Renal pelvis (tissue), 1 donor: ENCODE measurements at regions not wholly inside any gene's neighbourhood (a gene's known extent, or its start where the extent isn't known, plus 50 kb on each side); places are given as distances from the start of the nearest gene placed in this dataset.

Source experiments
- DNase-seq: peaks from one replicate; pipeline ENCODE4 v3.0.0-alpha.2; 2013

- no peak for DNase-seq
These were observed 634.0 kb downstream of the IRX1 start for GRCh38 chr5:4229414-4230292.

- no peak for DNase-seq
These were observed 634.8 kb downstream of the IRX1 start for GRCh38 chr5:4230471-4230785.

DNA sequence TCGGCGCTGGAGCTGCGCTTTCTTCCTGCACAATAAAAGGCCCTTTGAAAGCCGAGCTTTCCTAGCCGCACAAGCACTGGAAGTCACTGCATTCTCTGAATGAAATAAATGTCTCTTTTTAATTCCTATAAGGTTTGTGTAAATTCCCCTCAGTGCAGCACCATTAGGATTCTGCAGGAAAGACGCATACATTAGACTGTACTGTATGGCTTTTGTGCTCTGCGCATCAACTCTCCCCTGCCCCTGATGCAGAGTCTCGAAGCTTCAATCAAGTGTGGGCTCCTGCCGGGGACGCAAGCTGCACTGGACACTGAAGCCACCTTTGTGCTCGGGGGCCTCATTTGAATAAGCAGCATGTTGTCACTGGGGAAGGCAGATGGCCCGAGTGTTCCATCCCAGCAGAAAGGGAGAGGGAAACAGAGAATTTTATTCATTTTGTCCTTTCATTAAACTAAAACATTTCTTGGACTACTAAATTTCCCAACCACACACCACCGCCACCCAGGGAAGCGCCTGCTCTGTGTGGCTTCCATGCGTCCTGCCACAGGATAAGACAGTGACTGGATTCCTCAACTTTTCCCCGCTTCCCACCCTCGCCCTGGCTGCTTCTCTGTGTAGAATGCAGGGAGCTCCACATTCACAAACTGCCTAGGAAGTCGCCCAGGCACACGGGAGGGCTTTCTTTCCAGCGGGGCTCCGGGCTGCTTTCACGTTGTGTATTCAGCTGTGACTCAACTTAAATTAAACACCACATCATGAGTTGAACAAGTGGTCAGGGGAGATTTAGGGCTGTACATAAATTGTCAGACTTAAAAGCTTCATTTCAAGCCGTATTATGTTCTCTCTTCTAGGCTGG, 635.4 kb downstream of the IRX1 start:
- peak; percentile 82 for DNase-seq

DNA sequence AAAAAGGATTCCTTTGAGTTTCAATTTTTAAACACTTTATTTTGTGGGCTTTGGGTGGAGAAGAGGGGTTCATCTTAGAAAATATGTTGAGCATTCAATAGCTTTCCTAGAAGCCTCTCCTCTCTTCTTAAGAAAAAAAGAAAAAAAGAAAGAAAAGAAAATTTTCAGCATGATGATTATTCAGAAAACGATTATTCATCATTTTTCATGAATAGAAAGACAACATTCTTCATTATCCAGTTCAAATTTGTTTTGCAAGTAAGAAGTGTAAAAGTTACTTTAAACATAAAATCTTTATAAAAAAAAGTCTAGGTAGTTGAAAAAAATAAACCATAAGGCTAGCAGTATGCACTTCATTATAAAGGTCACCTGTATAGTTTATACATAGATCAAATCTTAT, 636.5 kb downstream of the IRX1 start:
- DNase-seq = no peak

GRCh38 chr5:4233671-4234070, 638.0 kb downstream of the IRX1 start:
- DNase-seq = no peak

DNA sequence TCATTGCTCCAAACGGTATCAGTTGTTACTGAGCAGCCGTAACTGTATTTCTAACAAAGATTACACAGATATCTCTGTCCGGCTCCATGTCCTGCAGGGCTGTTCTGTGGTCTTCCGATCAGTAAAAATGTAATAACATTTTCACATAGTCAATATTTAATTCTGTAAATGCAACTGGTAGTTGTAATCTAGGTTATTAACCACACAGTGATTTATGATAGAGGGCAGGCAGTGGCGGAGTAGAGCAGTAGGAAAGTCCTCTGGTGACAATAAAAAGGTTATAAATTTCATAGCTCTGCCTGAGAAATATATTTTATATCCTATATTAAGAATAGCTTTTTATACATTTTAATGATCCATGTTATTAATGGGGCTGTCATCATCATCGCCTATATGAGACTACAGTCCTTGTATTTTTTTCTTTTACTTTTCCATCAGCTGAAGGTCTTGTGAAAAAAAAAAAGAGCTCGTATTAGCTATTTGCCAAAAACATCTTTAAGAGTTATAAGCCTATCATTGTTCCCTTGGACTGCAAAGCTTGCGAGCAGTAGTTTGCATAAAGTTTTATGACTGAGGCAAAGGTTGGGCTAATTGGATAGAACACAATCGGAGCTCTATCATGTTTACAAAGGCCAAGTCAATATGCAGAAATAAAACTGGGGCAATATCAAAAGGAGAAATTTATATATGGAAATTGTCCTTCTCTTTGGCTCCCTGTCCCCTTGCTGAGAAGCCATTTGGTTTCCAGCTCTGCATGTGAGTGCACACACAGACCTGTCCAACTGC, 648.0 kb downstream of the IRX1 start:
- peak; percentile 23 for DNase-seq

- no peak for DNase-seq
These were observed 648.7 kb downstream of the IRX1 start for GRCh38 chr5:4244306-4244705.

DNA sequence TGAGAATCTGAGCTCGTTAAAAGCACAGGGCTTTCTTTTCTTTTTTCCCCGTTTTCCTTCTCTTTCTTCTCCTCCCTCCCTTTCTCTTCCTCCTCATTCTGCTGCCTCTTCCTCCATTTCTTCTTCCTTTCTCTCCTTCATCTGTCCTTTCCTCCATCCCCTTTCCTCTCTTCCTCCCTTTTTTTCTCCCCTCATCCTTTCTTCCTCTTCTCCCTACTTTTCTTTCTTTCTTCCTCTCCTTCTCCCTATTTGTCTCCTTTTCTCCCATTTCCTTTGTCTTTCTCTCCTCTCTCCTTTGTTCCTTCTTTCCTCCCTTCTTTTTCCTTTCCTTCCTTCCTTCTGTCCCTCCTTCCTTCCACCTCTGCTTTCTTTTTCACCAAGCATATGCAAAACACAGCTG, 649.4 kb downstream of the IRX1 start:
- no peak for DNase-seq

- no peak for DNase-seq
These were observed 649.9 kb downstream of the IRX1 start for GRCh38 chr5:4245511-4245910.

DNA sequence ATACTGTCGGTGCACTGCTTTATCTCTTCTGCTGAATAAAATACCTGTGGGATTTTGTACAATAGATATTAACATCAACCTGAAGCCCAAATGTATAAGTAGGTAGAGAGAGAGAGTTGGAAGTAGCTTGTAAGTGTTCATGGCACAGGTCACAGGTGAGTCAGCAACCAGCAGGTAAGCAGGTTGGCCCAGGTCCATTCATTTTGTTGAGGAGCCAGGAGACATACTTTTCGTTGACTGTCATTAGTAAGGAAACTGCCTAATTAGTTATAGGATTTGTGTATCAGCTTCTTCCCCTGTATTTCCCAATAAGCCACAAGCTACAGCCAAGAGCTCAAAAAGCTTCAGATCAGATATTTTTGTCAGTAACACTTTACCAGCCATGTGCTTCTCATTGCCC, 650.8 kb downstream of the IRX1 start:
- no peak for DNase-seq

DNA sequence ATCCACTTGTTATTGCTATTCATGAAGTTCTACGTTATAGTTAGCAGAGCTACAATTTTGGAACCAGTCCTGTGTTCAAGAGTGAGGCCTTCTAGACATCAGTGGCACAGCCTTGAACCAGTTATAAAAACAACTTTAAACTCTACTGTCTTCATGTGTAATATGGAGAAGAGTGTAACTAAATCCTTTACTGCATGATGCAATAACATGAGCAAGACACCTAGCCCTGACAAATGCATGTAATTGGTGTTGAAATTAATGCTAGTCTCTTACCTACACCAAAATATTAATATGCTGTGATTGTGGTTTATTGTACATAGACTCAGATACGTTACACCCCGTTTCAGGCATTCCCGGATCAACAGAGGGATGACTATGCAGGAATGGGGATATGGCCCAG, 654.6 kb downstream of the IRX1 start:
- DNase-seq = no peak

DNA sequence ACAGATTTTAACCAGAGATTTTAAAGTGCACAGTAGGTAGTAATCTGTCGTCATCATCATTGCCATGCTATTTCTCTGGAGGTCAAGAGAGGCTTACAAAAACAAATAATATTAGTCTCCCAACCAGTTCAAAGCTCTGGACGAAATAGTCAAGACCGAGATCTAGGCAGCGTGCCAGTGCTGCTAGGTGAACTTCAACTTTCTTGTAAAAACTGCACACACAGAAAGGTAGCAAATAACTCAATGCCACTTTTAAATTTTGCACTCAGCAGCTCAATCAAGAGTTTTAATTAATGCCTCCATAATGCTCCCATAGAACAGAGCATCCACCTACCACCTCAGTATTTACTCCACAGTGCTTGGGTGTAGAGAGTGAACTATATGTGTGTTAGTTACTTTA, 656.8 kb downstream of the IRX1 start:
- DNase-seq = no peak

- no peak for DNase-seq
These were observed 659.1 kb downstream of the IRX1 start for GRCh38 chr5:4254736-4255135.

DNA sequence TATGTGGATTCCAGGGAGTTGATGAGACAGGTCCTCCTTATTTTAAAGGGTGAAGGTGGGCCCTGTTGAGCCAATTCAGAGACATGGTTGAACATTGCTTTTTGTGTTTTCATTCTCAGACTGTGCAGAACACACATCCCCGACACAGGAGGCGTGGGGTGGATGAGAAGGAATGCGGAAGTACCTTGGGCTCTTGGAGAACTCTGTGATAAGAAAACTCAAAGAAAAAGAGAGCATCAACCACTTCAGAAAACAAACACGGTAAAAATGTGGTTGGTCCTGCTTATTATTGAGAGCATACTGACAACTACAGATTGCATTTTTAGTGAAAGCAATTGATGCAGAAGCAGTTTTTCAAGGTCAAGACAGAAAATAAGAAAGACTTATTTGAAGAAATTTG, 659.8 kb downstream of the IRX1 start:
- no peak for DNase-seq

- DNase-seq = no peak
These were observed 662.5 kb downstream of the IRX1 start for GRCh38 chr5:4258170-4258569.

DNA sequence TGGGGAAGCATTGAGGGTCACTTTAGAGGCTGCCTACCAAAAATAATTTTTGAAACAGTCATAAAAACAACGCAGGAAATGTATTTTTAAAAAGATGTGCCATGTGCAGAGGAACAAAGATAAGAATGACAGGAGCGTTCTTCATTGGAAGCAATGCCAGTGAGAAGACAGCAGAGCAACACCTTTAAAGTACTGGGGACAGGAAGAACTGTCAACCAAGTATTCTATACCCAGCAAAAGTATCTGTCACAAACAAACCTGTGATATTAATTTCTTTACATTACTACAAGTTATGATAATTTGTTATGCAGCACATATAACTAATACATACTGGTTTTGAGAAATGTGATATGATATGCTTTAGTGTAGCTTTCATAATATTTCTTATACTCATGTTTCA, 675.6 kb downstream of the IRX1 start:
- no peak for DNase-seq

GRCh38 chr5:4275232-4275631, 679.6 kb downstream of the IRX1 start:
- no peak for DNase-seq

GRCh38 chr5:4294878-4295277, 699.2 kb downstream of the IRX1 start:
- no peak for DNase-seq

- peak; percentile 39 for DNase-seq
These were observed 700.2 kb downstream of the IRX1 start for GRCh38 chr5:4295663-4296339.

GRCh38 chr5:4306057-4306456, 710.4 kb downstream of the IRX1 start:
- DNase-seq = no peak

- DNase-seq = no peak
These were observed 713.4 kb downstream of the IRX1 start for GRCh38 chr5:4309026-4309425.

- DNase-seq = no peak
These were observed 717.5 kb downstream of the IRX1 start for GRCh38 chr5:4313138-4313537.
